GM19351 (cell line): ENCODE measurements at regions not wholly inside any gene's neighbourhood (a gene's known extent, or its start where the extent isn't known, plus 50 kb on each side); places are given as distances from the start of the nearest gene placed in this dataset.

ENCODE experiments used
- ATAC-seq: cut with Tn5 transposase; IDR thresholded peaks from one replicate; pipeline ENCODE4 v1.9.1; 2021; ENCODE audit warnings: mild to moderate bottlenecking, moderate library complexity; ENCODE audit not compliant: unreplicated experiment

DNA sequence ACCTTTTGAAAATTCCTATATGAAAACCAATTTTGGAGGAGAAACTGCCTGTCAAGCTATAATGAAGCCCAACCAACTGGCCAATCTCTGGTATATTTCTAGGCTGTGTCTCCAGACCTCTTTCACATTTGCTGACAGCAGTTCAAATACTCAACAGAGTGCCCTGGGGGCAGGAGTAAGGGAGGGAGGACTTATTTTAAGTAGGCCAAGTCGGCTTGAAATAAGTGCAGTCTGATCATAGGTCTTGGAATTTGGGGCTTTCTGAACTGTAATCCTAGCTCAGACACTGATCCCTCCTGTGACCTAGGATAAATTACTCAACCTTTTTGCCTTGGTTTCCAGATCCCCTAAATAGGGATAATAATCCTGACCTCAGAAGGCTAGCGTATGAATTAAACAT is 59.4 kb upstream of the SLC7A11 start:
- ATAC-seq = no peak

DNA sequence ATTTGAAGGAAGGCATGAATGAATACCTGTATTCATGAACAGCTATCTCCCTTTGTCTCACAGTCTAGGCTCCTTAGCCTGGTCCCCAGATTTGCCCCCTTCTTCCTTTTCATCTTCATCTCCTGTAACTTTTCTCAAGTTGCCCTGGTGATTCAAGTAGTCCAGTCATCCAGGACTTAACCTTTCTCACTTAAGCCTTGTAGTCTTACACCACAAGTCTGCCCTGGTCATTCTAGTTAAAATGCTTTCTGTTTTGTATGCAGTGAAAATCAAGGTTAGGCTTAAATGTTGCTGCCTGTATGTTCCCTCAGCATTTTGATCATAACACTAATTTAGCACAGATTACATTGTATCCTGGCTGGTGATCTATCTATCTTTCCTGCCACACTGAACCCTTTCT is 58.5 kb upstream of the SLC7A11 start:
- ATAC-seq = no peak

DNA sequence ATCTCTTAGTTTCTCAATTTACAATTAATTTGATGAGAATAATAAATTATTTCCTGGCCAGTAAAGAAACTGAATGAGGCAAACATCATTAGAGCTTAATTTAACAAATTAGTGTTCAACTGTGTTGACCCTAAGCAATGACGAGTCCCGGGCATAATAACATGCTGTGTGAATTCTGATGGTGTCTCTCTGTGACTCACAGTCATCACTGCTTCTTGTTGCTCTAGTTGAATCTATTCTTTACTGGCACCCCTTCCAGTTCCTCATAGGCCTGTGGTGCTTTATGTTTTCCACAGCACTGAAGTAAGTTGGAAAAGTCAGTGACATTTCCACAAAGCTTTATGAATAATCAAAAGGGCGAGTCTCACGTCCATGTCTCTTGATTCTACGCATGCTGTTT is 57.7 kb upstream of the SLC7A11 start:
- no peak for ATAC-seq

DNA sequence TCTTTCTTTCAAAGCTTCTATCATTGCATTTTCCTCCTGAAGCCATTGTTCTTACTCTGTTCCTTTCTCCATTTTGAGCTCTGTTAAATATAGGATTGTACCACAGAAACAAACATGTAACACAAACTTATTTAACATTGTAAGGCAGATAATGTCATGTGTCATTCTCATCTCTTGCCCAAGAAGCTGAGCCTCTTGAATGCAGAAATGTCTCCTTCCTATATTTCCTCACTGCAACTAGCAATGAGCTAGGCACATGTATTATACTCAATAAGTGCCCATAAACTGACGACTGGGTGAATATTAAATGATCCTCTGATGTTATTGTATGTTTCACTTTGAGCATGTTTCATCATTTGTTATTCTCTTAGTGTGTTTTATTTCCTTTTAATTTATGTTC is 56.7 kb upstream of the SLC7A11 start:
- no peak for ATAC-seq

DNA sequence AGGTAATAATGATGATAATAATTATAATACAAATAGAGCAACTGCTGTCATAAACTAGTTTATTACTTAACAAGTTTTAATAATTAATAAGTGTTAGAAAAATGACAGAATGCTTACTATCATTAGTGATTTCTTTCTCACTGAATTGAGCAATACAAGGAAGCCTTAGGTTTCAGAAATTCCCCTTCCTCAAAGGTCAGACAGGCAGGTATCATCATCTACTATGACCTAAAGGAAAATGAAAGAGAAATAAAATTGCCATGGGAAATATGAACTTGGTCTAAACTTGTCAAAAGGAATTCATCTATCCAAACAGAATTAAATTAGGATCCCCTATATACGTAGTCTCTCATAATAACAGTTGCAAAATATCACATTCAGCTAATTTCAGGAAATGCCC is 56.3 kb upstream of the SLC7A11 start:
- no peak for ATAC-seq

DNA sequence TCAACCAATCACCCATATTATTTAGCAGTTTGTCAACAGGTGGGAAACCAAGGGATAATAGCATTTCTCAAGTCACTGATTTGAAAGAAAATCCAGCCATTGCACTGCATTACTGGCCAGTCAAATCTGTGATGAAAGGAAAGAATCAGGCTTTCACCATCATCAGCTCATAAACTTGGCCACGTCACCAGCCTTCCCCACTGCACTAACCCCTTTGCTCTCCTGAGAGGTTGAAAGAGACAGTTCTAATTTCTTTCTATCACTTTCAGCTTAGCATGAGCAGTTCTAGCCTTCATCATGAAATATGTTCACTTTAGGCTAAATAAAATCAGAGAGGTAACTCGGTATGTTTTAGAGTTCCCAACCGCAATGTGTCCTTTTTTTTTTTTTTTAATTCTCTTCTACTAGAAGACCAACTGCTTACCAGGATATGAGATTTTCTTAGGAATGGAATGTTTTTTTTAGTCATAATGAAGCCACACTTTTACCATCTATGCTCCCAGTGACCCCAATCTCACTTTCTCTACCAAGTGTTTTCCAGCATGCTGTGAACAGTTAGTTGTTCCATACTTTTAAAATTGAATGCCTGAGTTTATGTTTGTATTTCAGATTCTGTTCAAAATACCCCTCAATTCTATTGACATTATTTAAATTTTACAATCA is 55.7 kb upstream of the SLC7A11 start:
- ATAC-seq = no peak

DNA sequence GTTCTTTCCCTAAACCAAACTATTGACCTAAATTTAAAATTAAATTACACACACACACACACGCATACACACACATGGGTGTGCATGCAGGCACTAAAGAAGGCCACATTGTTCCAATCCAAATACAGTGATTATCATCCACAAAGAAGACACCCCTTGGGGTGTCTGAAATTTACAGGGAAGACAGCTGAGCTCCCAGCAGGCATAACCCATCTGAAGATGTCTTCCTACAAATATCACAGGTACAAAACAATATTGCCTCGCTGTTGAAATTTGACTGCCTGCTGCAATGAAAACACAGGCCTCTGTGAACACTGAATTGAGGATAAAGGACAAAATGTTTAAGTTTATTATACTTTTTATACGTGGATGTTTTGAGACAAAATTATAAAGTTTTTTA is 50.2 kb upstream of the SLC7A11 start:
- no peak for ATAC-seq
